HEK293T (cell line): ENCODE measurements at regions not wholly inside any gene's neighbourhood (a gene's known extent, or its start where the extent isn't known, plus 50 kb on each side); places are given as distances from the start of the nearest gene placed in this dataset.
A peak's percentile ranks its signal among the peaks of the same experiment; 100 is the strongest.

Experiments used
- CTCF ChIA-PET: fragments of 350-600 bp; formaldehyde crosslinking; extraction: SDS; loops from one replicate; lab custom pipeline; 2021; ENCODE audit warnings: antibody characterized with exemption, inconsistent platforms; lab: Yijun Ruan, JAX
- POLR2A ChIA-PET: fragments of 350-600 bp; formaldehyde crosslinking; extraction: SDS; loops from one replicate; lab custom pipeline; 2020; ENCODE audit warnings: antibody characterized with exemption, inconsistent platforms; lab: Yijun Ruan, JAX
- DNase-seq: peaks from one replicate; pipeline ENCODE4 v3.0.0; 2012; ENCODE audit warnings: mixed read lengths; ENCODE audit errors: extremely low spot score
- ARNT ChIP-seq: fragments of 450-650 bp; IDR thresholded peaks from 2 replicates; pipeline ENCODE4 v1.6.1; 2017; ENCODE audit warnings: mild to moderate bottlenecking
- BHLHE40 ChIP-seq: fragments of 450-650 bp; IDR thresholded peaks from 2 replicates; pipeline ENCODE4 v1.6.1; 2016; ENCODE audit warnings: mild to moderate bottlenecking, moderate library complexity, borderline replicate concordance
- CTBP1 ChIP-seq: fragments of 450-650 bp; IDR thresholded peaks from 2 replicates; pipeline ENCODE4 v1.6.1; 2016; ENCODE audit warnings: borderline replicate concordance
- ELF4 ChIP-seq: fragments of 450-650 bp; IDR thresholded peaks from 2 replicates; pipeline ENCODE4 v1.6.1; 2017; ENCODE audit warnings: antibody characterized with exemption
- FOXA1 ChIP-seq: fragments of 450-650 bp; IDR thresholded peaks from 2 replicates; pipeline ENCODE4 v1.6.1; 2016; ENCODE audit warnings: mild to moderate bottlenecking
- FOXK2 ChIP-seq: fragments of 450-650 bp; IDR thresholded peaks from 2 replicates; pipeline ENCODE4 v1.6.1; 2016; ENCODE audit warnings: mild to moderate bottlenecking
- FOXM1 ChIP-seq: fragments of 450-650 bp; IDR thresholded peaks from 2 replicates; pipeline ENCODE4 v1.6.1; 2017; ENCODE audit warnings: mild to moderate bottlenecking, borderline replicate concordance
- HDGF ChIP-seq: fragments of 450-650 bp; IDR thresholded peaks from 2 replicates; pipeline ENCODE4 v1.6.1; 2017; ENCODE audit warnings: antibody characterized with exemption, borderline replicate concordance
- L3MBTL2 ChIP-seq: fragments of 450-650 bp; conservative IDR thresholded peaks from 2 replicates; pipeline ENCODE4 v1.6.1; 2016; ENCODE audit warnings: mild to moderate bottlenecking
- LEF1 ChIP-seq: fragments of 450-650 bp; IDR thresholded peaks from 2 replicates; pipeline ENCODE4 v1.6.1; 2017; ENCODE audit warnings: mild to moderate bottlenecking, borderline replicate concordance
- NFRKB ChIP-seq: fragments of 450-650 bp; IDR thresholded peaks from 2 replicates; pipeline ENCODE4 v1.6.1; 2016; ENCODE audit warnings: mild to moderate bottlenecking, moderate library complexity
- PKNOX1 ChIP-seq: fragments of 450-650 bp; IDR thresholded peaks from 2 replicates; pipeline ENCODE4 v1.6.1; 2016
- SP1 ChIP-seq: fragments of 450-650 bp; IDR thresholded peaks from 2 replicates; pipeline ENCODE4 v1.6.1; 2017
- SUZ12 ChIP-seq: fragments of 450-650 bp; IDR thresholded peaks from 2 replicates; pipeline ENCODE4 v1.6.1; 2016; ENCODE audit warnings: mild to moderate bottlenecking
- TARDBP ChIP-seq: fragments of 450-650 bp; IDR thresholded peaks from 2 replicates; pipeline ENCODE4 v1.6.1; 2016
- ZNF384 ChIP-seq: fragments of 450-650 bp; IDR thresholded peaks from 2 replicates; pipeline ENCODE4 v1.6.1; 2016

DNA sequence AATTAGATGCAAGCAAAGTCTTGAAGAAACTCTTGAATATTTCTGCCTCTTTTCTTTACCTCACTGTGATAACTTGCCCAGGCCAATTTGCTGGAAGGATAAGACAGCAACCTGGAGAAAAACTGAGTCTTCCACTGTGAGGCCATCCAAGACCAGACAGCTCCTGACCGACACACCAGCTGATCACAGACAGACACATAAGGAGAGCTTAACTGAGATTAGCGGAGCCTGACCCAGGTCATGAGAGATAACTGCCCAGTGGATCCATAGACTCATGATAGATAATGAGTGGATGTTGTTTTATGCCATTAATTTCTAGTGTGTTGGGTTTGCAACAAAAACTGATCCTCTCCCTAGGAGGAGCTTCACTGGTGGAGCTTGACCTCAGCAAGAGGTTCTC lies 64.4 kb upstream of the NOX3 start:
- CTCF ChIA-PET: no interaction called here
- POLR2A ChIA-PET: no interaction called here
- DNase-seq: no peak
- TF ChIP-seq CTBP1: no peak
- TF ChIP-seq ARNT: no peak
- TF ChIP-seq NFRKB: no peak
- TF ChIP-seq HDGF: no peak
- TF ChIP-seq FOXK2: no peak
- no peak for TF ChIP-seq SUZ12
- TF ChIP-seq FOXA1: no peak
- TF ChIP-seq FOXM1: no peak
- no peak for TF ChIP-seq PKNOX1
- TF ChIP-seq ZNF384: no peak
- TF ChIP-seq LEF1: no peak
- TF ChIP-seq TARDBP: no peak

- TF ChIP-seq ARNT (no peak), HDGF (no peak), ZNF384 (no peak), SP1 (no peak), NFRKB (no peak), TARDBP (no peak), FOXK2 (no peak), SUZ12 (no peak), BHLHE40 (no peak), ELF4 (no peak), FOXA1 (no peak)
- CTCF ChIA-PET: no interaction called here
- POLR2A ChIA-PET: no interaction called here
- DNase-seq: no peak
These were observed 63.6 kb upstream of the NOX3 start for GRCh38 chr6:155519176-155519738.

DNA sequence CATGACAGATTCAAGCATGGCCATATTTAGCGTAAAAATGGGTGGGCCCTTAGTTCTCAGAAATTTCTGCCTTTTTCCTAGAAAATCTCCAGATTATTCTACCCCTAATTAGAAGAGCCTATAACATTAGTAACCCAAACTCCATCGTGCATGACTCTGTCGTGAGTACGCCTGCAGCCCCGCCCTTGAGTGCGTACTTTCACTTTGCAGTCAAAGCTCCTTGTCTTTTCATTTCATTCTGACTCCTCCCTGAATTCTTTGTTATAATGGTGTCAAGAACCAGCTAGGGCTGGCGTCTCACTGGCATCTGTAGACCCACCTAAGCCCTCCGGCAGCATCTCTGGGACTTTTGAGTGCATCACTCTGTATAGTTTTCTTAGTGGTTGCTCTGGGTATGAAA lies 61.7 kb upstream of the NOX3 start:
- no peak for TF ChIP-seq ZNF384
- no peak for TF ChIP-seq ARNT
- no peak for TF ChIP-seq PKNOX1
- no peak for TF ChIP-seq NFRKB
- no peak for TF ChIP-seq FOXK2
- TF ChIP-seq LEF1: no peak
- TF ChIP-seq TARDBP: no peak
- TF ChIP-seq BHLHE40: no peak
- TF ChIP-seq HDGF: no peak
- no peak for TF ChIP-seq L3MBTL2
- TF ChIP-seq FOXA1: no peak
- no peak for DNase-seq
- CTCF ChIA-PET: no interaction called here
- POLR2A ChIA-PET: no interaction called here

GRCh38 chr6:155510879-155511278 lies 55.2 kb upstream of the NOX3 start:
- CTCF ChIA-PET: no interaction called here
- DNase-seq: no peak
- no peak for TF ChIP-seq FOXK2
- no peak for TF ChIP-seq HDGF
- TF ChIP-seq ARNT: no peak
- no peak for TF ChIP-seq BHLHE40
- TF ChIP-seq L3MBTL2: no peak
- no peak for TF ChIP-seq SUZ12
- TF ChIP-seq FOXM1: no peak
- TF ChIP-seq CTBP1: no peak
- no peak for TF ChIP-seq PKNOX1
- TF ChIP-seq LEF1: no peak
- no peak for TF ChIP-seq SP1
- TF ChIP-seq FOXA1: no peak
- TF ChIP-seq NFRKB: no peak
- no peak for TF ChIP-seq ZNF384
- no peak for TF ChIP-seq TARDBP
- no peak for TF ChIP-seq ELF4
- POLR2A ChIA-PET: no interaction called here

GRCh38 chr6:155509743-155510475 lies 54.3 kb upstream of the NOX3 start:
- ChIA-PET CTCF (no interaction called here), POLR2A (no interaction called here)
- no peak for DNase-seq
- TF ChIP-seq PKNOX1: 0 out of 2 replicates have a peak, but pooled peaks have one; percentile 8
- TF ChIP-seq LEF1: no peak

DNA sequence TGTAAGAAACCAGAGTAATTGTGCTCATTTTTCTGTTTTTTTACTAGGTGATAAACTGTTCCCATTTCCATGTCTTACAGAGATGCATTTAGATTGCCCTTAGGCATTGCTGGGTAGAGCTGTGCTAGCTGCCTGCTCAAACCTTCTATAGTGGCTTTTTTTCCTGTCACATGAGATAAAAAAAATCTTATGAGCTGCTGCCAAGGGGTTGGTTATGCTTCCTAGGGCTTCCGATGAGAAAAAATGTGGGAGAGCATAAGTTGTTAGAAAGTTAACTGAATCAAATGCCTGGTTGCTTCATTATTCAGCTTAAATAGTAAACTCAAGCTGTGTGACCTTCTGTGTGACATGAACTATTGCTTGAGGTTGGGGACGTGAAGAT lies 50.0 kb upstream of the NOX3 start:
- no peak for DNase-seq
- TF ChIP-seq ELF4 (no peak), FOXA1 (no peak), TARDBP (no peak), SUZ12 (no peak), ARNT (no peak), HDGF (no peak), SP1 (no peak), CTBP1 (no peak), BHLHE40 (no peak), NFRKB (no peak), ZNF384 (no peak), LEF1 (no peak)
- CTCF ChIA-PET: no interaction called here
- POLR2A ChIA-PET: no interaction called here
